ENCODE measurements at regions not wholly inside any gene's neighbourhood (a gene's known extent, or its start where the extent isn't known, plus 50 kb on each side); places are given as distances from the start of the nearest gene placed in this dataset.

DNA sequence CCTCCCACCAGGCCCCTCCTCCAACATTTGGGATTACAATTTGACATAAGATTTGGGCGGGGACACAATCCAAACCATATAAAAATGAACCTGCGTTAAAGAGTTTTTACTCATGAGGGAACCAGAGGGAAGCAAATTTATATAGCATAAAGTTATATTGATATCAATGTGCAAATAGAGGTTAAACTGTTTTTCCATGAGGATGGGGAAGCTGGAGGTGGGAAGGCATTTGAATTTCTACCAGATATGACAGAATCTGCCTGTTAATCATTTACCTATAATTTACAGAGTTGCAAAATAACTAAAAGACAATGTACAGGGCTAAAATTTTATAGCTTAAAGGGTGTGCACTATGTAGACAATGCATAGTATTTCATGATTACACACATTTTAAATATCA is 322.0 kb upstream of the FKBP1C start:
- TF ChIP-seq, protein P1, sequence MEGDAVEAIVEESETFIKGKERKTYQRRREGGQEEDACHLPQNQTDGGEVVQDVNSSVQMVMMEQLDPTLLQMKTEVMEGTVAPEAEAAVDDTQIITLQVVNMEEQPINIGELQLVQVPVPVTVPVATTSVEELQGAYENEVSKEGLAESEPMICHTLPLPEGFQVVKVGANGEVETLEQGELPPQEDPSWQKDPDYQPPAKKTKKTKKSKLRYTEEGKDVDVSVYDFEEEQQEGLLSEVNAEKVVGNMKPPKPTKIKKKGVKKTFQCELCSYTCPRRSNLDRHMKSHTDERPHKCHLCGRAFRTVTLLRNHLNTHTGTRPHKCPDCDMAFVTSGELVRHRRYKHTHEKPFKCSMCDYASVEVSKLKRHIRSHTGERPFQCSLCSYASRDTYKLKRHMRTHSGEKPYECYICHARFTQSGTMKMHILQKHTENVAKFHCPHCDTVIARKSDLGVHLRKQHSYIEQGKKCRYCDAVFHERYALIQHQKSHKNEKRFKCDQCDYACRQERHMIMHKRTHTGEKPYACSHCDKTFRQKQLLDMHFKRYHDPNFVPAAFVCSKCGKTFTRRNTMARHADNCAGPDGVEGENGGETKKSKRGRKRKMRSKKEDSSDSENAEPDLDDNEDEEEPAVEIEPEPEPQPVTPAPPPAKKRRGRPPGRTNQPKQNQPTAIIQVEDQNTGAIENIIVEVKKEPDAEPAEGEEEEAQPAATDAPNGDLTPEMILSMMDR (IDR thresholded peaks at IDR 0.05; ENCODE audit: low read depth, low read length, missing input control): no peak
- no peak for TF ChIP-seq RAD21 (IDR thresholded peaks at IDR 0.05)
- no peak for TF ChIP-seq GABPA (IDR thresholded peaks at IDR 0.05 in 1 of 2, conservative IDR thresholded peaks at IDR 0.05 in 1 of 2)
- TF ChIP-seq YY1 (IDR thresholded peaks at IDR 0.05): no peak
- TF ChIP-seq TAF1 (conservative IDR thresholded peaks at IDR 0.05): no peak
- TF ChIP-seq, protein P2, sequence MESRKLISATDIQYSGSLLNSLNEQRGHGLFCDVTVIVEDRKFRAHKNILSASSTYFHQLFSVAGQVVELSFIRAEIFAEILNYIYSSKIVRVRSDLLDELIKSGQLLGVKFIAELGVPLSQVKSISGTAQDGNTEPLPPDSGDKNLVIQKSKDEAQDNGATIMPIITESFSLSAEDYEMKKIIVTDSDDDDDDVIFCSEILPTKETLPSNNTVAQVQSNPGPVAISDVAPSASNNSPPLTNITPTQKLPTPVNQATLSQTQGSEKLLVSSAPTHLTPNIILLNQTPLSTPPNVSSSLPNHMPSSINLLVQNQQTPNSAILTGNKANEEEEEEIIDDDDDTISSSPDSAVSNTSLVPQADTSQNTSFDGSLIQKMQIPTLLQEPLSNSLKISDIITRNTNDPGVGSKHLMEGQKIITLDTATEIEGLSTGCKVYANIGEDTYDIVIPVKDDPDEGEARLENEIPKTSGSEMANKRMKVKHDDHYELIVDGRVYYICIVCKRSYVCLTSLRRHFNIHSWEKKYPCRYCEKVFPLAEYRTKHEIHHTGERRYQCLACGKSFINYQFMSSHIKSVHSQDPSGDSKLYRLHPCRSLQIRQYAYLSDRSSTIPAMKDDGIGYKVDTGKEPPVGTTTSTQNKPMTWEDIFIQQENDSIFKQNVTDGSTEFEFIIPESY (IDR thresholded peaks at IDR 0.05): no peak
- no peak for TF ChIP-seq SP1 (IDR thresholded peaks at IDR 0.05)
- TF ChIP-seq, protein P3, sequence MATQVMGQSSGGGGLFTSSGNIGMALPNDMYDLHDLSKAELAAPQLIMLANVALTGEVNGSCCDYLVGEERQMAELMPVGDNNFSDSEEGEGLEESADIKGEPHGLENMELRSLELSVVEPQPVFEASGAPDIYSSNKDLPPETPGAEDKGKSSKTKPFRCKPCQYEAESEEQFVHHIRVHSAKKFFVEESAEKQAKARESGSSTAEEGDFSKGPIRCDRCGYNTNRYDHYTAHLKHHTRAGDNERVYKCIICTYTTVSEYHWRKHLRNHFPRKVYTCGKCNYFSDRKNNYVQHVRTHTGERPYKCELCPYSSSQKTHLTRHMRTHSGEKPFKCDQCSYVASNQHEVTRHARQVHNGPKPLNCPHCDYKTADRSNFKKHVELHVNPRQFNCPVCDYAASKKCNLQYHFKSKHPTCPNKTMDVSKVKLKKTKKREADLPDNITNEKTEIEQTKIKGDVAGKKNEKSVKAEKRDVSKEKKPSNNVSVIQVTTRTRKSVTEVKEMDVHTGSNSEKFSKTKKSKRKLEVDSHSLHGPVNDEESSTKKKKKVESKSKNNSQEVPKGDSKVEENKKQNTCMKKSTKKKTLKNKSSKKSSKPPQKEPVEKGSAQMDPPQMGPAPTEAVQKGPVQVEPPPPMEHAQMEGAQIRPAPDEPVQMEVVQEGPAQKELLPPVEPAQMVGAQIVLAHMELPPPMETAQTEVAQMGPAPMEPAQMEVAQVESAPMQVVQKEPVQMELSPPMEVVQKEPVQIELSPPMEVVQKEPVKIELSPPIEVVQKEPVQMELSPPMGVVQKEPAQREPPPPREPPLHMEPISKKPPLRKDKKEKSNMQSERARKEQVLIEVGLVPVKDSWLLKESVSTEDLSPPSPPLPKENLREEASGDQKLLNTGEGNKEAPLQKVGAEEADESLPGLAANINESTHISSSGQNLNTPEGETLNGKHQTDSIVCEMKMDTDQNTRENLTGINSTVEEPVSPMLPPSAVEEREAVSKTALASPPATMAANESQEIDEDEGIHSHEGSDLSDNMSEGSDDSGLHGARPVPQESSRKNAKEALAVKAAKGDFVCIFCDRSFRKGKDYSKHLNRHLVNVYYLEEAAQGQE (IDR thresholded peaks at IDR 0.05): no peak
- TF ChIP-seq RXRA (IDR thresholded peaks at IDR 0.05): no peak
